ENCODE measurements at regions not wholly inside any gene's neighbourhood (a gene's known extent, or its start where the extent isn't known, plus 50 kb on each side); places are given as distances from the start of the nearest gene placed in this dataset.

- no peak for DNase-seq
Observed at GRCh38 chr1:218025454-218025853, 259.6 kb upstream of the RRP15 start.

GRCh38 chr1:218027152-218027551 is 257.9 kb upstream of the RRP15 start:
- no peak for DNase-seq

GRCh38 chr1:218030846-218031245 is 254.2 kb upstream of the RRP15 start:
- DNase-seq, result no peak

GRCh38 chr1:218031901-218032300 is 253.2 kb upstream of the RRP15 start:
- DNase-seq, result no peak

- no peak for DNase-seq
Observed at GRCh38 chr1:218034468-218034867, 250.6 kb upstream of the RRP15 start.

GRCh38 chr1:218048828-218049420 is 236.2 kb upstream of the RRP15 start:
- DNase-seq, result no peak

GRCh38 chr1:218049641-218050040 is 235.5 kb upstream of the RRP15 start:
- no peak for DNase-seq

GRCh38 chr1:218058730-218059129 is 226.4 kb upstream of the RRP15 start:
- DNase-seq, result no peak

GRCh38 chr1:218064426-218064825 is 220.7 kb upstream of the RRP15 start:
- DNase-seq, result no peak

- DNase-seq, result no peak
Observed at GRCh38 chr1:218066332-218066731, 218.8 kb upstream of the RRP15 start.

GRCh38 chr1:218068241-218068640 is 216.9 kb upstream of the RRP15 start:
- DNase-seq, result no peak

GRCh38 chr1:218069180-218069579 is 215.9 kb upstream of the RRP15 start:
- DNase-seq, result no peak

GRCh38 chr1:218073062-218073461 is 212.0 kb upstream of the RRP15 start:
- DNase-seq, result no peak

GRCh38 chr1:218078916-218079315 is 206.2 kb upstream of the RRP15 start:
- DNase-seq, result no peak

GRCh38 chr1:218079347-218079746 is 205.7 kb upstream of the RRP15 start:
- no peak for DNase-seq

- DNase-seq, result no peak
Observed at GRCh38 chr1:218079820-218080219, 205.3 kb upstream of the RRP15 start.

GRCh38 chr1:218080863-218081262 is 204.2 kb upstream of the RRP15 start:
- no peak for DNase-seq

- DNase-seq, result no peak
Observed at GRCh38 chr1:218081358-218081757, 203.7 kb upstream of the RRP15 start.

GRCh38 chr1:218090459-218090858 is 194.6 kb upstream of the RRP15 start:
- no peak for DNase-seq

GRCh38 chr1:218101409-218101808 is 183.7 kb upstream of the RRP15 start:
- no peak for DNase-seq

- DNase-seq, result no peak
Observed at GRCh38 chr1:218108034-218108433, 177.1 kb upstream of the RRP15 start.

GRCh38 chr1:218112862-218113261 is 172.2 kb upstream of the RRP15 start:
- no peak for DNase-seq

GRCh38 chr1:218123968-218124367 is 161.1 kb upstream of the RRP15 start:
- no peak for DNase-seq

GRCh38 chr1:218135371-218135770 is 149.7 kb upstream of the RRP15 start:
- DNase-seq, result no peak

- no peak for DNase-seq
Observed at GRCh38 chr1:218139761-218140160, 145.3 kb upstream of the RRP15 start.

- DNase-seq, result peak; percentile 17
Observed at GRCh38 chr1:218156595-218156994, 128.5 kb upstream of the RRP15 start.

Measured in NCI-H2029 (cell line).